ENCODE measurements at regions not wholly inside any gene's neighbourhood (a gene's known extent, or its start where the extent isn't known, plus 50 kb on each side); places are given as distances from the start of the nearest gene placed in this dataset.

GRCh38 chr1:30043731-30044408, 679.5 kb downstream of the MATN1 start:
- Mint-ChIP-seq H3K4me1 (ENCODE audit: low read depth) (no peaks in the 10 kb centered on the region), H3K4me3 (no peak overlapping the region), H3K27me3 (ENCODE audit: low read depth) (no peaks in the 10 kb centered on the region), H3K9me3 (no peaks in the 10 kb centered on the region), H3K27ac (no peak overlapping the region), H3K36me3 (ENCODE audit: insufficient read depth in 2 of 2) (no peaks in the 10 kb centered on the region)
- DNase-seq (no peak), ATAC-seq (replicated peaks in 1 of 2) (no peak)

- Mint-ChIP-seq H3K27ac (no peak overlapping the region), H3K9me3 (no peaks in the 10 kb centered on the region), H3K27me3 (ENCODE audit: low read depth) (peaks cover 4% of the 10 kb centered on the region), H3K36me3 (ENCODE audit: insufficient read depth in 2 of 2) (no peaks in the 10 kb centered on the region), H3K4me1 (ENCODE audit: low read depth) (no peaks in the 10 kb centered on the region), H3K4me3 (no peak overlapping the region)
- DNase-seq (no peak), ATAC-seq (replicated peaks in 1 of 2) (no peak)
Measured at GRCh38 chr1:30043256-30043655, 680.1 kb downstream of the MATN1 start.

DNA sequence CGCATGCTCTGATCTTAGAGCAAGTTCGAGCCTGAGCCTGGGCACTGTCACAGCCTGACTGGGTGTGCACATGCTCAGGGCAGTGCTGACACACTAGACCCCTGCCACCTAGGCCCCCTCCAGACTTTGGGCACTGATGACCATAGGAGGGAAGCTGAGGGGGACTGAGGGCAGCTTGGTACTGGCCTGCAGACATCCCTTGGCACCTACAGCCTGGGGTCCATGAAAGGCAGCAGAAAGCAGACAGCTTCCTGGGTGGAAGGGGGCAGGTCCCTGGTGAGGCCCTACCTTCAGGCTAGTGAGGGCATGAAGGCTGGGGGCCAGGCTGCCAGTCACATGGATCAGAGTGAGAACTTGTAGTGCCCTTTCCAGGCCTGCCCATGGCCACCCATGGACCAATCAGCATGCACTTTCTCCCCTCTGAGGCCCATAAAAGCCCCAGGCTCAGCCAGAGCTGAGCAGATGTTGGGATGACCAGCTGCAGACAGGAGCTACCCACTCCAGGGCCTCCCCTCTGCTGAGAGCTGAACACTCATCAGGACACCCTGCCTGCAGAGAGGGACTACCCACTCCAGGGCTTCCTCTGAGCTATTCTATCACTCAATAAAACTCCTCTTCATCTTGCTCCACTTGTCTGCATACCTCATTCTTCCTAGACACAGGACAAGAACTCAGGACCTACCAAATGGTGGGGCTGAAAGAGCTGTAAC, 680.8 kb downstream of the MATN1 start:
- H3K4me3 Mint-ChIP-seq, result no peak overlapping the region
- DNase-seq, result no peak
- H3K27me3 Mint-ChIP-seq (ENCODE audit: low read depth), result peaks cover 5% of the 10 kb centered on the region
- no peaks in the 10 kb centered on the region for H3K9me3 Mint-ChIP-seq
- ATAC-seq (replicated peaks in 1 of 2), result no peak
- H3K36me3 Mint-ChIP-seq (ENCODE audit: insufficient read depth in 2 of 2), result no peaks in the 10 kb centered on the region
- no peaks in the 10 kb centered on the region for H3K4me1 Mint-ChIP-seq (ENCODE audit: low read depth)
- H3K27ac Mint-ChIP-seq, result no peak overlapping the region

GRCh38 chr1:30041741-30042437, 681.5 kb downstream of the MATN1 start:
- Mint-ChIP-seq H3K9me3 (no peaks in the 10 kb centered on the region), H3K27me3 (ENCODE audit: low read depth) (peaks cover 5% of the 10 kb centered on the region), H3K4me3 (no peak overlapping the region), H3K36me3 (ENCODE audit: insufficient read depth in 2 of 2) (no peaks in the 10 kb centered on the region), H3K27ac (no peak overlapping the region), H3K4me1 (ENCODE audit: low read depth) (no peaks in the 10 kb centered on the region)
- no peak for DNase-seq
- ATAC-seq (replicated peaks in 1 of 2), result no peak

GRCh38 chr1:30040081-30041019, 683.0 kb downstream of the MATN1 start:
- ATAC-seq (replicated peaks in 1 of 2), result no peak
- H3K27ac Mint-ChIP-seq, result no peak overlapping the region
- H3K4me3 Mint-ChIP-seq, result no peak overlapping the region
- H3K27me3 Mint-ChIP-seq (ENCODE audit: low read depth), result peaks cover 5% of the 10 kb centered on the region
- DNase-seq, result no peak
- H3K4me1 Mint-ChIP-seq (ENCODE audit: low read depth), result no peaks in the 10 kb centered on the region
- H3K36me3 Mint-ChIP-seq (ENCODE audit: insufficient read depth in 2 of 2), result no peaks in the 10 kb centered on the region
- H3K9me3 Mint-ChIP-seq, result no peaks in the 10 kb centered on the region

GRCh38 chr1:30039354-30040080, 683.9 kb downstream of the MATN1 start:
- peaks cover 5% of the 10 kb centered on the region for H3K27me3 Mint-ChIP-seq (ENCODE audit: low read depth)
- ATAC-seq (replicated peaks in 1 of 2) (no peak), DNase-seq (no peak)
- H3K36me3 Mint-ChIP-seq (ENCODE audit: insufficient read depth in 2 of 2), result no peaks in the 10 kb centered on the region
- no peaks in the 10 kb centered on the region for H3K9me3 Mint-ChIP-seq
- H3K4me1 Mint-ChIP-seq (ENCODE audit: low read depth), result no peaks in the 10 kb centered on the region
- H3K27ac Mint-ChIP-seq, result no peak overlapping the region
- no peak overlapping the region for H3K4me3 Mint-ChIP-seq

DNA sequence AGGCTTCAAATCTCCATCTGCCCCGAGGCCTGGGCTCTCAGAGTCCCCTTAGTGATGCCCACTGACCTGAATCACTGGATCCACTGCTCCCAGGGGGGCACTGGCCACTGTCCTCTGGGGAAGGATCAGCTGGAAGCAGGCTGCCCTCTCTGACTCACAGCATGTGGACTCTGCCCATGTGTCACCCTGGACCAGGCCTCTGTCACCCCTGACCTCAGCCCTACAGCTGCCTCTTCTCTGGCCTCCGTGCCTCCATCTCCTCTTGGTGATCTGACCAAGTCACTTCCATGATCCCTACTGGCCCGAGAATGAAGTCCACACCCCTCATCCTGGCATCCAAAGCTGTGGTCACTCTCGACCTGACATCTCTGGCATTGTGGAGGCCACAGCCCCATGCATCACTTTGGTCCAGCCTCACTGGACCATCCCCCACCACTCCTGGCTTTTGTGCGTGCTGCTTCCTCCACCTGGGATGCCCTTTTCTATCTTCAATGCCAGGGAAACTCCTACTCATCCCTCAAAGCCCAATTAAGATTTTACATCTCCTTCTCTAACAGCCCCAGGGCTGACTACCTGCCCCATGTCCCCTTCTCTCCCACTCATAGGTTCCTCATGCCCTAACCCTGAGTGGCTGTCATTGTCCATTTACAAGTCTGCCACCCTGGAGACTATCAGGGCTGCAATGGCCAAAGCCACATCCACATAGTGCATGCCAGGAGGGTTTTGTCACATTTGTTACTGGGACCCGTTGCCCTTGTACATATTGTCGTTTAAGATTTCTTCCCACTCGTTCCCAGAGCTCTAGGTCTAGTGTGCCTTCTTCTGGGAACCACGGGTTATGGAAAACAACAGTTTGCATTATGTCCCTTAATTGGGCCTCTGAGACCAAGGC, 685.0 kb downstream of the MATN1 start:
- DNase-seq (no peak), ATAC-seq (replicated peaks in 1 of 2) (no peak)
- Mint-ChIP-seq H3K4me1 (ENCODE audit: low read depth) (no peaks in the 10 kb centered on the region), H3K9me3 (no peaks in the 10 kb centered on the region), H3K4me3 (no peak overlapping the region), H3K27me3 (ENCODE audit: low read depth) (peaks cover 5% of the 10 kb centered on the region), H3K36me3 (ENCODE audit: insufficient read depth in 2 of 2) (no peaks in the 10 kb centered on the region), H3K27ac (no peak overlapping the region)

- H3K27ac Mint-ChIP-seq, result no peak overlapping the region
- DNase-seq (no peak), ATAC-seq (replicated peaks in 1 of 2) (no peak)
- H3K27me3 Mint-ChIP-seq (ENCODE audit: low read depth), result peaks cover 5% of the 10 kb centered on the region
- peaks cover 3 to 4% of the 10 kb centered on the region in 2 donors for H3K9me3 Mint-ChIP-seq
- peaks cover 0 to 2% of the 10 kb centered on the region in 2 donors for H3K36me3 Mint-ChIP-seq (ENCODE audit: insufficient read depth in 2 of 2)
- no peak overlapping the region for H3K4me3 Mint-ChIP-seq
- no peaks in the 10 kb centered on the region for H3K4me1 Mint-ChIP-seq (ENCODE audit: low read depth)
Measured at GRCh38 chr1:30037251-30038118, 685.9 kb downstream of the MATN1 start.

DNA sequence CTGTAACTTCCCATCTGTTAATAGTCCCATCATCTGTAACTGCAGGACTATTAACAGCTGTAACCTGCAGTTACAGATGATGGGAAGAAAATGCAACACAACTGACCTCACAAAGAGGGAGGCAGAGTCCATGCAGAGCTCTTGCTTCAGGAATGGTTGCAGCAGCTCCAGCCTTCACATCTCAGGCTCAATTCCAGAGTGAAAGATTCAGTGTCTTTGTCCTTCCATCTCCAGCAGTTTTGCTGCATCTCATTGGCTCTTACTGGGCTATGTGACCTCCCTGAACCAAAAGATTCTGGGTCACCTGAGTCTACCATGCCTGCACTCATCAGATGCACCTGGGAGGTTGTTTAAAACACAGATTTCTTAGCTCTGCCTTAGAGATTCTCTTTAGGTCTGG, 686.7 kb downstream of the MATN1 start:
- peaks cover 0 to 4% of the 10 kb centered on the region in 2 donors for H3K36me3 Mint-ChIP-seq (ENCODE audit: insufficient read depth in 2 of 2)
- no peak overlapping the region for H3K27ac Mint-ChIP-seq
- DNase-seq, result no peak
- peaks cover 5% of the 10 kb centered on the region for H3K27me3 Mint-ChIP-seq (ENCODE audit: low read depth)
- peaks cover 5 to 6% of the 10 kb centered on the region in 2 donors for H3K9me3 Mint-ChIP-seq
- ATAC-seq (replicated peaks in 1 of 2), result no peak
- no peaks in the 10 kb centered on the region for H3K4me1 Mint-ChIP-seq (ENCODE audit: low read depth)
- no peak overlapping the region for H3K4me3 Mint-ChIP-seq

GRCh38 chr1:30036229-30036547, 687.2 kb downstream of the MATN1 start:
- Mint-ChIP-seq H3K27me3 (ENCODE audit: low read depth) (peaks cover 5% of the 10 kb centered on the region), H3K4me1 (ENCODE audit: low read depth) (no peaks in the 10 kb centered on the region), H3K36me3 (ENCODE audit: insufficient read depth in 2 of 2) (peaks cover 0 to 4% of the 10 kb centered on the region in 2 donors), H3K9me3 (peaks cover 5 to 6% of the 10 kb centered on the region in 2 donors), H3K4me3 (no peak overlapping the region), H3K27ac (no peak overlapping the region)
- ATAC-seq (replicated peaks in 1 of 2), result no peak
- DNase-seq, result no peak

All from activated T-cell treated with anti-CD3 and anti-CD28 coated beads, Interleukin-2, amount 50 U/mL, for 72 hours (primary cell).